ENCODE measurements at regions not wholly inside any gene's neighbourhood (a gene's known extent, or its start where the extent isn't known, plus 50 kb on each side); places are given as distances from the start of the nearest gene placed in this dataset.

DNA sequence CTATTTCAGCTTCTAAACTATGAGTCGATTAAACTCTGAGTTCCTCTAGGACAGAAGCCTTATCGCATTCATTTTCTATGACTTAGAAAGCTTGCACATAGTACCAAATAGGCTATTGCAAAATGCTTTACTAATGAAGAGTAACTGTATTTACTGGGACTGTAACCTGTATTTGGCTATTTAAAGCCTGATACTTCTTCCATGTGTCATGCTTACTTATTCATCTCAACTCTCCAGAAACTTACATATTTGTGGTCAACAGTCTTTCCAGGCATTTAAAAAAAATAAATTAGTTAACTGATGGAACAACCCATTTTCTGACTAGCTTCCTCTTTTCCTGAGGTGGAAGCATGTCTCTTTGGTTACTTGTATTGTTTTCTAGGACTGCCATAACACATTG is 467.9 kb downstream of the PCDH11X start:
- TF ChIP-seq, protein P1, sequence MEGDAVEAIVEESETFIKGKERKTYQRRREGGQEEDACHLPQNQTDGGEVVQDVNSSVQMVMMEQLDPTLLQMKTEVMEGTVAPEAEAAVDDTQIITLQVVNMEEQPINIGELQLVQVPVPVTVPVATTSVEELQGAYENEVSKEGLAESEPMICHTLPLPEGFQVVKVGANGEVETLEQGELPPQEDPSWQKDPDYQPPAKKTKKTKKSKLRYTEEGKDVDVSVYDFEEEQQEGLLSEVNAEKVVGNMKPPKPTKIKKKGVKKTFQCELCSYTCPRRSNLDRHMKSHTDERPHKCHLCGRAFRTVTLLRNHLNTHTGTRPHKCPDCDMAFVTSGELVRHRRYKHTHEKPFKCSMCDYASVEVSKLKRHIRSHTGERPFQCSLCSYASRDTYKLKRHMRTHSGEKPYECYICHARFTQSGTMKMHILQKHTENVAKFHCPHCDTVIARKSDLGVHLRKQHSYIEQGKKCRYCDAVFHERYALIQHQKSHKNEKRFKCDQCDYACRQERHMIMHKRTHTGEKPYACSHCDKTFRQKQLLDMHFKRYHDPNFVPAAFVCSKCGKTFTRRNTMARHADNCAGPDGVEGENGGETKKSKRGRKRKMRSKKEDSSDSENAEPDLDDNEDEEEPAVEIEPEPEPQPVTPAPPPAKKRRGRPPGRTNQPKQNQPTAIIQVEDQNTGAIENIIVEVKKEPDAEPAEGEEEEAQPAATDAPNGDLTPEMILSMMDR (IDR thresholded peaks at IDR 0.05), result no peak
- TF ChIP-seq EP300 (IDR thresholded peaks at IDR 0.05), result no peak

All from tibial nerve (tissue), 4 donors.